SK-N-SH treated with all-trans-retinoic acid at 6 μM for 48 hours (cell line): ENCODE measurements at regions not wholly inside any gene's neighbourhood (a gene's known extent, or its start where the extent isn't known, plus 50 kb on each side); places are given as distances from the start of the nearest gene placed in this dataset.

ENCODE experiments used
- ATAC-seq: fragments of 200-7000 bp; cut with Tn5 transposase; 3 replicates; pipeline ENCODE4 v1.9.1; 2020; ENCODE audit warnings: mild to moderate bottlenecking, moderate library complexity
- BACH2 ChIP-seq: fragments of 250-450 bp; sonication (Bioruptor Pico); IDR thresholded peaks from 2 replicates; pipeline ENCODE4 v1.9.0; 2021; ENCODE audit warnings: mild to moderate bottlenecking, borderline replicate concordance
- CREB5 ChIP-seq: fragments of 250-450 bp; sonication (Bioruptor Pico); IDR thresholded peaks from 2 replicates; pipeline ENCODE4 v1.5.1; 2020; ENCODE audit warnings: low read depth, mild to moderate bottlenecking, moderate library complexity
- CSRNP3 ChIP-seq: fragments of 250-450 bp; sonication (Bioruptor Pico); IDR thresholded peaks from 2 replicates; pipeline ENCODE4 v1.5.1; 2021; ENCODE audit warnings: mild to moderate bottlenecking, moderate library complexity
- ISL1 ChIP-seq: fragments of 250-450 bp; sonication (Bioruptor Pico); IDR thresholded peaks from 2 replicates; pipeline ENCODE4 v2.1.2; 2022; ENCODE audit warnings: mild to moderate bottlenecking, moderate library complexity
- OSR1 ChIP-seq: fragments of 250-450 bp; sonication (Bioruptor Pico); IDR thresholded peaks from 2 replicates; pipeline ENCODE4 v1.8.0; 2022; ENCODE audit warnings: moderate library complexity, mild to moderate bottlenecking, inconsistent platforms
- POU6F1 ChIP-seq: fragments of 250-450 bp; sonication (Bioruptor Pico); IDR thresholded peaks from 2 replicates; pipeline ENCODE4 v1.8.0; 2021; ENCODE audit warnings: low read depth, mild to moderate bottlenecking, moderate library complexity, borderline replicate concordance
- PPARA ChIP-seq: fragments of 250-450 bp; sonication (Bioruptor Pico); IDR thresholded peaks from 2 replicates; pipeline ENCODE4 v1.5.0; 2020; ENCODE audit warnings: mild to moderate bottlenecking, borderline replicate concordance
- SNAI2 ChIP-seq: fragments of 250-450 bp; sonication (Bioruptor Pico); IDR thresholded peaks from 2 replicates; pipeline ENCODE4 v1.5.0; 2020; ENCODE audit warnings: mild to moderate bottlenecking, moderate library complexity
- TCF4 ChIP-seq: fragments of 250-450 bp; sonication (Bioruptor Pico); IDR thresholded peaks from 2 replicates; pipeline ENCODE4 v1.8.0; 2021; ENCODE audit warnings: mild to moderate bottlenecking, moderate library complexity, borderline replicate concordance
- TOX ChIP-seq: fragments of 250-450 bp; sonication (Bioruptor Pico); IDR thresholded peaks from 2 replicates; pipeline ENCODE4 v1.8.0; 2021; ENCODE audit warnings: mild to moderate bottlenecking, moderate library complexity, borderline replicate concordance
- TSHZ2 ChIP-seq: fragments of 250-450 bp; sonication (Bioruptor Pico); IDR thresholded peaks from 2 replicates; pipeline ENCODE4 v1.5.0; 2020; ENCODE audit warnings: mild to moderate bottlenecking, moderate library complexity
- ZC3H10 ChIP-seq: fragments of 250-450 bp; sonication (Bioruptor Pico); IDR thresholded peaks from 2 replicates; pipeline ENCODE4 v1.5.1; 2021; ENCODE audit warnings: mild to moderate bottlenecking, moderate library complexity
- ZFP30 ChIP-seq: fragments of 450-650 bp; formaldehyde crosslinking; IDR thresholded peaks from 2 replicates; pipeline ENCODE4 v1.5.0; 2022; ENCODE audit warnings: mild to moderate bottlenecking, moderate library complexity
- ZNF565 ChIP-seq: fragments of 450-650 bp; formaldehyde crosslinking; conservative IDR thresholded peaks from 2 replicates; pipeline ENCODE4 v1.5.0; 2020; ENCODE audit warnings: low read depth, mild to moderate bottlenecking, moderate library complexity
- ZNF70 ChIP-seq: fragments of 450-650 bp; formaldehyde crosslinking; IDR thresholded peaks from 2 replicates; pipeline ENCODE4 v1.5.0; 2020; ENCODE audit warnings: mild to moderate bottlenecking, moderate library complexity
- ZNF8 ChIP-seq: fragments of 450-650 bp; formaldehyde crosslinking; IDR thresholded peaks from 2 replicates; pipeline ENCODE4 v1.5.0; 2020; ENCODE audit warnings: mild to moderate bottlenecking, moderate library complexity

GRCh38 chr5:118033686-118034338 is 954.5 kb downstream of the DTWD2 start:
- ATAC-seq: no peak
- TF ChIP-seq ZNF8 (CRISPR knock-in tag): no peak
- no peak for TF ChIP-seq CREB5 (CRISPR knock-in tag)
- TF ChIP-seq ISL1 (CRISPR knock-in tag): no peak
- no peak for TF ChIP-seq BACH2 (CRISPR knock-in tag)
- TF ChIP-seq ZC3H10 (CRISPR knock-in tag): no peak
- no peak for TF ChIP-seq ZFP30 (CRISPR knock-in tag)
- TF ChIP-seq OSR1 (CRISPR knock-in tag): no peak
- no peak for TF ChIP-seq TOX (CRISPR knock-in tag)
- no peak for TF ChIP-seq CSRNP3 (CRISPR knock-in tag)
- TF ChIP-seq ZNF565: no peak
- no peak for TF ChIP-seq POU6F1 (CRISPR knock-in tag)
- TF ChIP-seq TSHZ2 (CRISPR knock-in tag): no peak
- TF ChIP-seq SNAI2 (CRISPR knock-in tag): no peak

GRCh38 chr5:118029807-118030206 is 958.5 kb downstream of the DTWD2 start:
- TF ChIP-seq ZNF70 (CRISPR knock-in tag): no peak
- TF ChIP-seq SNAI2 (CRISPR knock-in tag): no peak
- TF ChIP-seq CREB5 (CRISPR knock-in tag): no peak
- no peak for TF ChIP-seq PPARA (CRISPR knock-in tag)
- TF ChIP-seq ZNF565: no peak
- TF ChIP-seq TCF4 (CRISPR knock-in tag): no peak
- TF ChIP-seq TOX (CRISPR knock-in tag): no peak
- no peak for ATAC-seq

- TF ChIP-seq ISL1 (CRISPR knock-in tag) (no peak), PPARA (CRISPR knock-in tag) (no peak), CSRNP3 (CRISPR knock-in tag) (no peak), TCF4 (CRISPR knock-in tag) (no peak), ZFP30 (CRISPR knock-in tag) (no peak), ZNF70 (CRISPR knock-in tag) (no peak)
- TF ChIP-seq, all 23 proteins: peak for 0
- ATAC-seq: no peak
Observed at GRCh38 chr5:118022062-118022461, 966.3 kb downstream of the DTWD2 start.
